Astrocyte (in vitro differentiated cells and primary cell): ENCODE measurements at regions not wholly inside any gene's neighbourhood (a gene's known extent, or its start where the extent isn't known, plus 50 kb on each side); places are given as distances from the start of the nearest gene placed in this dataset.

ENCODE experiments used
- EZH2 ChIP-seq: IDR thresholded peaks from 2 replicates; pipeline ENCODE4 v1.6.1; 2012; ENCODE audit warnings: mild to moderate bottlenecking, low read length, inconsistent platforms; ENCODE audit not compliant: insufficient read depth
- TF ChIP-seq, protein P1 (sequence below): IDR thresholded peaks from 2 replicates; pipeline ENCODE4 v1.5.1; 2011; ENCODE audit warnings: low read depth, mild to moderate bottlenecking, inconsistent platforms, low read length, moderate library complexity; ENCODE audit not compliant: insufficient read depth

DNA sequence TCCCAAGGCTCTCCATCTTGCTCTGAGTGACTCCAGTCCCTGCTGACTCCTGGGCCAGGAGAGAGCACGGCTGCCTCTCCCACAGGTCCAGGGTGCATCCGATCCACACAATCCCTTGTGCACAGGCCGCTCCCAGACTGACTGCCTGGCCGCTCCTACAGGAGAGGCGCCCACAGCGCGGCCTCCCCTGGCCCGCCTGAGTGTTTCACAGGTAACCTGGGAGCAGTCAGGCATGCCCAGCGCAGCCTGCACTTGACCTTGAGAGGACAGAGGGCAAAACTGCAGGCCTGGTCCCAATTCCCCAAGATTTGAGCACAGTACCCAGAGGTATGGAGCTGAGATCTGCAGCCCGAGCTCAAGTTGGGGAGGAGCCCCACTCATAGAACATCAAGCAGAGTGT is 490.2 kb downstream of the CNTN6 start:
- TF ChIP-seq, protein P1, sequence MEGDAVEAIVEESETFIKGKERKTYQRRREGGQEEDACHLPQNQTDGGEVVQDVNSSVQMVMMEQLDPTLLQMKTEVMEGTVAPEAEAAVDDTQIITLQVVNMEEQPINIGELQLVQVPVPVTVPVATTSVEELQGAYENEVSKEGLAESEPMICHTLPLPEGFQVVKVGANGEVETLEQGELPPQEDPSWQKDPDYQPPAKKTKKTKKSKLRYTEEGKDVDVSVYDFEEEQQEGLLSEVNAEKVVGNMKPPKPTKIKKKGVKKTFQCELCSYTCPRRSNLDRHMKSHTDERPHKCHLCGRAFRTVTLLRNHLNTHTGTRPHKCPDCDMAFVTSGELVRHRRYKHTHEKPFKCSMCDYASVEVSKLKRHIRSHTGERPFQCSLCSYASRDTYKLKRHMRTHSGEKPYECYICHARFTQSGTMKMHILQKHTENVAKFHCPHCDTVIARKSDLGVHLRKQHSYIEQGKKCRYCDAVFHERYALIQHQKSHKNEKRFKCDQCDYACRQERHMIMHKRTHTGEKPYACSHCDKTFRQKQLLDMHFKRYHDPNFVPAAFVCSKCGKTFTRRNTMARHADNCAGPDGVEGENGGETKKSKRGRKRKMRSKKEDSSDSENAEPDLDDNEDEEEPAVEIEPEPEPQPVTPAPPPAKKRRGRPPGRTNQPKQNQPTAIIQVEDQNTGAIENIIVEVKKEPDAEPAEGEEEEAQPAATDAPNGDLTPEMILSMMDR, result no peak
- no peak for TF ChIP-seq EZH2
